SHP77 treated with DMSO at 0.1 percent for 48 hours (cell line): ENCODE measurements at regions not wholly inside any gene's neighbourhood (a gene's known extent, or its start where the extent isn't known, plus 50 kb on each side); places are given as distances from the start of the nearest gene placed in this dataset.
"Not testable (repeated sequence)": the region's sequence is repeated elsewhere in the genome, so short reads cannot be mapped to it uniquely, and the experiment has no call there.

ENCODE experiments used
- DNase-seq: peaks from one replicate; lab custom pipeline; 2025; lab: John Stamatoyannopoulos, UW

- DNase-seq, result no peak
These were observed 719.3 kb upstream of the SGO1 start for GRCh38 chr3:20905210-20905805.

DNA sequence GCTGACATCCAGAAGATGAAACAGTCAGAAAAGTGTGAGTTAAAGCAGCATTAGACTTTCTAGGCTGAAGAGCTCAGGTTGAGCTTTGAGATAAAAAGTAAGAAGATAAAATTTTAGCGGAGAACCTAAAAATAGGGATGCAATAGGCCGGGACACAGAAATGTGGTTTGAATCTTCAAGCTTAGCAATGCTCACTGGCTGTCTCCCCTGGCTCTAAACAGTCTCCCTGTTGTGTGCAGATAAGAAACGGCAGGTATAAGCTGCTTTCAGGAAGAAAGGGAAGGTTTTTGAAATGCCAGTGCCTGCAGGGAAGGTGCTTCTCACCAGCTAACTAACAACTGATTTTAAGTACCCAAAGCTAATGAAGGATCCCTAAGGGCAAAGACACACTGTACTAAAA is 718.7 kb upstream of the SGO1 start:
- DNase-seq, result no peak

DNA sequence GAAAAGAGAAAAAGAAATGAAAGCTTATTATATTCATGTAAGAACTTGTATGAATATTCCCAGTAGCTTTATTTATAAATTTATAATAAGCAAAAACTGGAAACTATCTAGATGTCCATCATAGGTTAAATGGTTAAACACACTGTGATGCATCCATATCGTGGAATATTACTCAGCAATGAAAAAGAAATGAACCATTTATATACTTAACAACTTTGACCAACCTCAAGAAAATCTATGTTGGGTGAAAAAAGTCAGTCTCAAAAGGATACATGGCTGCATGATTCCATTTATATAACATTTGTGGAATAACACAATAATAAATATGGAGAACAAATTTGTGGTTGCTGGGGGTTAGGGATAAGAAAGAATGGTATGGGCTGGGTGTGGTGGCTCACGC is 713.0 kb upstream of the SGO1 start:
- no peak for DNase-seq

DNA sequence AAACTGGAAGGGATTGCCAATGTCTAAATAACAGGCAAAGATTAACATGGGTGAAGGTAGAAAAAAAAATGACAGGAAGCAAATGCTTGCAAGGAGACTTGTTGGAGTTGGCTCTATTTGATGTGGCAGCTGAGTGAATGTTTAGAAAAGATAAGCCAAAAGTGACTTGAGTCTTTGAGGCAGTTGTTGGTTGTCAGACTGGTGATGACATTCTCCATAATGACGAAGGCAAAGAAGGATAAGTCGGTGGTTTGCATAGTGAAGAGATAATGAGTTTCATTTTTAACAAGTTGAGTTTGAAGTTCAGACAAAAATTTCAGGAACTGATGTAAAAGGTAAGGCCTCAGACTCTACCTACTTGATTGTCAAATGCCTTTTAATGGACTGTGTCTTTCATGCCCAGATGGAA is 704.1 kb upstream of the SGO1 start:
- no peak for DNase-seq

GRCh38 chr3:20878691-20879090 is 692.7 kb upstream of the SGO1 start:
- DNase-seq, result no peak

DNA sequence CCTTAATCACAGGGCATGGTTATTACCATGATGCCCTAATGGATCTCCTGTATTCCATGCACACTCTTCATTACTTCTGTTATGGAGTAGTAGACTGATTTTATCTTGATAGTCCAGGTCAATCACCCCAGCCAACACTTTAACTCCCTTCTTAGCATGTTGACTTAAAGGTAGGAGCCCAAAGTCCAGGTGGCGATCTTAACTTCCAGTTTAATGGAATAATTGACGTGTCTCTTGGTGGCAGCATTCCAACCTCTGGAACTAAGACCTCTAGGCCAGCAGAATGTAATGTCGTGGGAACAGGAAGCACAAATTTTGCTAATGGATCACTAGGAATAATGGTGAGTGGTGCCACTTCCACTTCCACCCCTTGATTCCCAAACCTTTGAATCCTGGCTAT is 687.2 kb upstream of the SGO1 start:
- DNase-seq, result no peak

- no peak for DNase-seq
These were observed 684.3 kb upstream of the SGO1 start for GRCh38 chr3:20870106-20870899.

- no peak for DNase-seq
These were observed 679.8 kb upstream of the SGO1 start for GRCh38 chr3:20865803-20866202.

DNA sequence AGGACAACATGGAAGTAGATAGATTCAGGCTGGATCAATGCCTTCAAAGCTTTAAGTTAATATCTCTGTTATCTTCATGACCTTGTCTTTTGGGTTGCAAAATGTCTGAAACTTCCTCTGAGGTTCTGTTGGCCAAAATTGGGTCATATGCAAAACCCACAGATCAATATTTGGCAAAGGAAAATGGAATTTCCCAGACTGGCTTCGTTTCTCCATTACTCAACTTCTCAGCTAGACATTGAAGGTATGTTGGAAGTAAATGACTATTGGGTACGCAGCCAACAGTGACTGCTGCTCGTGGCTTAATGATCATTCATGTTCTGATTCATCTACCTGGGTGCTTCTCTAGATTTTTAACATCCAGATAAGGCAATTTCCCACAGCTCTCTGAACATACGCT is 675.4 kb upstream of the SGO1 start:
- no peak for DNase-seq

DNA sequence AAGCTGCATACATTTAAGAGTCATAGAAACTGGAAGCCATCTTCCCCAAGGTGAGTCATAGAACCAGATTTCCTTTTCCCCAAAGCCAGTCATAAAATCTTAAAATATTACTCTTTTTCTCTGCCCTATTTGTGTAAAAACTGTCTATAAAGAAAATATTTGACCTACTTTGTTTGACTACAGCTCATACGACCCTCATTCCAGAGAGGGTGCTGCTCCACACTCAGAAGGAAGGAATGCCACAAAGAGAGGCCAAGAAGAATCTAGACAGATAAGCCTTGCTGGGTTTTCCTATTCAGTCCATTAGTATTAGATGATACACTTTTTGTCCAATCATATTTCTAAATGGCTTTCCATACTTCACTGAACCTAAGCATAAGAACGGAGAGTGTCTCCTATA is 671.6 kb upstream of the SGO1 start:
- no peak for DNase-seq

- no peak for DNase-seq
These were observed 667.9 kb upstream of the SGO1 start for GRCh38 chr3:20853890-20854289.

GRCh38 chr3:20852712-20853111 is 666.7 kb upstream of the SGO1 start:
- no peak for DNase-seq

DNA sequence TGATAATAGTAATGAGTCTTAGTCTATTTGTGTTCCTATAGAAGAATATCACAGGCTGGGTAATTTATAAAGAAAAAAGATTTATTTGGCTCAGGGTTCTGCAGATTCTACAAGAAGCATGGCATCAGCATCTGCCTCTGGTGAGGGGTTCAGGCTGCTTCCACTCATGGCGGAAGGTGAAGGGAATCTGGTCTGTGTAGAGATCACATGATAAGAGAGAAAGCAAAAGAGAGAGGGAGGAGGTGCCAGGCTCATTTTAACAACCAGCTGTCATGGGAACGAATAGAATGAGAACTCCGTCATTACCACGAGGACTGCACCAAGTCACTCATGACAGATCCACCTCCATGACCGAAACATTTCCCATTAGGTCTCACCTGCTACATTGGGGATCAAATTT is 664.0 kb upstream of the SGO1 start:
- no peak for DNase-seq

DNA sequence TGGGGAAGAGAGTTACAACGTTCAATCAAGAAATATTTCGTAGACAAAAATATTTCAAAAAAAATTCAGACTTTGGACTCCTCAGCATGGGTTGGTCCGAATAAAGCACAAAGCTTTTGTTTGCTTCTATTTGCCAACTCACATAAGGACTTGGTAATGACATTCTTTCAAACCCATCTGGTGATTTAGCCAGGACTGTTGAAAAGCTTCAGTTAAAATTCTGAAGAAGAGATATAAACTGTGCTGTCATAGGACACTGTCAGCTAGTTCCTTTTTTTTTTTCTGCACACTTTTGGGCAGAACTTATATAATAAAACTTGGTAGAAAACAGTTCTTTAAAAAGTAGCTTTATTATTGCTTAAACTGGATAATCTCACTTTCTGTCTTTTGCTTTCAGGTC is 660.8 kb upstream of the SGO1 start:
- no peak for DNase-seq

GRCh38 chr3:20846066-20846465 is 660.1 kb upstream of the SGO1 start:
- no peak for DNase-seq

GRCh38 chr3:20844851-20845250 is 658.8 kb upstream of the SGO1 start:
- no peak for DNase-seq

- no peak for DNase-seq
These were observed 656.8 kb upstream of the SGO1 start for GRCh38 chr3:20842594-20843436.

- DNase-seq, result no peak
These were observed 656.0 kb upstream of the SGO1 start for GRCh38 chr3:20842002-20842401.

GRCh38 chr3:20837676-20838302 is 651.8 kb upstream of the SGO1 start:
- DNase-seq, result no peak

GRCh38 chr3:20836801-20837200 is 650.8 kb upstream of the SGO1 start:
- no peak for DNase-seq

DNA sequence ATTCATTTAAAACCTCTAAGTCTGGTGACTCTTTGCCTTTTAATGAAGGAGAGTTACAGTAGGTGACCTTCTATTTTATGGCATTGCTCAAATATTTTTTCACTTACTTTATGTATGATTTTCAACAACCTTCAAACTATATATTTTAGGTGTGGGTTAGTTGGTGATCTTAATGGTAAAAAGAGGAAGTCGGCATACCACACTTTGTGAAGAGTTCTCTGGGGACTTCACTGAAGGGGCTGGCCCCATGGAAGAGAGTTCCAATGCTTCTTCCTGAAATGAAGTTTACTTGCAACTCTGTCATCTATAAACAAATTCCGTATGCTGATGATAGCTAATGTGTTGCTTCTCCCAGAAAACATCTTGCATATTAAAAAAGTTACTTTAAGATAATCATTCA is 647.0 kb upstream of the SGO1 start:
- DNase-seq, result no peak

GRCh38 chr3:20822251-20822650 is 636.2 kb upstream of the SGO1 start:
- no peak for DNase-seq

DNA sequence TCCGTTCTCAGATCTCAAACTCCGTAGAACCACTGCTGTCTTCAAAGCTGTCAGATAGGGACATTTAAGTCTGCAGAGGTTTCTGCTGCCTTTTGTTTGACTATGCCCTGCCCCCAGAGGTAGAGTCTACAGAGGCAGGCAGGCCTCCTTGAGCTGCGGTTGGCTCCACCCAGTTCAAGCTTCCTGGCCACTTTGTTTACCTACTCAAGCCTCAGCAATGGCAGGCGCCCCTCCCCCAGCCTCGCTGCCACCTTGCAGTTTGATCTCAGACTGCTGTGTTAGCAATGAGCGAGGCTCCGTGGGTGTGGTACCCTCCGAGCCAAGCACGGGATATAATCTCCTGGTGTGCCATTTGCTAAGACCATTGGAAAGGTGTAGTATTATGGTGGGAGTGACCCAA is 634.9 kb upstream of the SGO1 start:
- DNase-seq, result not testable (repeated sequence)
